ENCODE measurements at regions not wholly inside any gene's neighbourhood (a gene's known extent, or its start where the extent isn't known, plus 50 kb on each side); places are given as distances from the start of the nearest gene placed in this dataset.

DNA sequence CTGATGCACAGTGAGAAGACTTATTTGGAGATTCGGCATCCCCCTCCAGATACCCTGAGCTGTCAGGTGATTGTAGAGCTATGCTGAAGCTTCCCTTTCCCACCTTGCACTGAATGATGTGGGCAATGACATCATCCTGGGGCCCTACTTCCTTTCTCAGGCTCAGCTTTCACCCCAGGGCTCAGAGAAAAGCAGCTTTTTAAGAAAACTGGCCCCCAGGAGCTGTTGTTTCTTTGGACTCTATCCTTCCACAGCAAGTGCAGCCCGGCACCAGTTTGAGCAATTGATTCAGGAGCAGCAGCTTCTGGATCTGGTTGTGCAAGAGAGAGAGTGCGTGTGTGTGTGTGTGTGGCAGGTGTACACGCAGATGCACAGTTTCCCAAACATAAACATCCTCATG, 251.3 kb downstream of the ANAPC1 start:
- TF ChIP-seq, protein P1, sequence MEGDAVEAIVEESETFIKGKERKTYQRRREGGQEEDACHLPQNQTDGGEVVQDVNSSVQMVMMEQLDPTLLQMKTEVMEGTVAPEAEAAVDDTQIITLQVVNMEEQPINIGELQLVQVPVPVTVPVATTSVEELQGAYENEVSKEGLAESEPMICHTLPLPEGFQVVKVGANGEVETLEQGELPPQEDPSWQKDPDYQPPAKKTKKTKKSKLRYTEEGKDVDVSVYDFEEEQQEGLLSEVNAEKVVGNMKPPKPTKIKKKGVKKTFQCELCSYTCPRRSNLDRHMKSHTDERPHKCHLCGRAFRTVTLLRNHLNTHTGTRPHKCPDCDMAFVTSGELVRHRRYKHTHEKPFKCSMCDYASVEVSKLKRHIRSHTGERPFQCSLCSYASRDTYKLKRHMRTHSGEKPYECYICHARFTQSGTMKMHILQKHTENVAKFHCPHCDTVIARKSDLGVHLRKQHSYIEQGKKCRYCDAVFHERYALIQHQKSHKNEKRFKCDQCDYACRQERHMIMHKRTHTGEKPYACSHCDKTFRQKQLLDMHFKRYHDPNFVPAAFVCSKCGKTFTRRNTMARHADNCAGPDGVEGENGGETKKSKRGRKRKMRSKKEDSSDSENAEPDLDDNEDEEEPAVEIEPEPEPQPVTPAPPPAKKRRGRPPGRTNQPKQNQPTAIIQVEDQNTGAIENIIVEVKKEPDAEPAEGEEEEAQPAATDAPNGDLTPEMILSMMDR (IDR thresholded peaks at IDR 0.05; ENCODE audit: control extremely low read depth in 1 of 3, insufficient read depth in 1 of 3, low read depth in 1 of 3, low read length in 3 of 3), result no peak
- TF ChIP-seq POLR2A (IDR thresholded peaks at IDR 0.05; ENCODE audit: control extremely low read depth in 1 of 2, low read depth in 2 of 2, low read length in 2 of 2), result no peak
- no peak for TF ChIP-seq MAFK (IDR thresholded peaks at IDR 0.05; ENCODE audit: low read depth, low read length)
- TF ChIP-seq ZNF274 (IDR thresholded peaks at IDR 0.05; ENCODE audit: borderline replicate concordance, extremely low read depth, low read length), result no peak
- TF ChIP-seq GABPA (IDR thresholded peaks at IDR 0.05; ENCODE audit: borderline replicate concordance, insufficient read depth, low read length), result no peak
- no peak for TF ChIP-seq CEBPB (IDR thresholded peaks at IDR 0.05; ENCODE audit: low read depth, low read length)
- TF ChIP-seq, protein P2, sequence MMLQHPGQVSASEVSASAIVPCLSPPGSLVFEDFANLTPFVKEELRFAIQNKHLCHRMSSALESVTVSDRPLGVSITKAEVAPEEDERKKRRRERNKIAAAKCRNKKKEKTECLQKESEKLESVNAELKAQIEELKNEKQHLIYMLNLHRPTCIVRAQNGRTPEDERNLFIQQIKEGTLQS (IDR thresholded peaks at IDR 0.05; ENCODE audit: insufficient read depth, low read depth, low read length), result no peak

Measured in H1 (cell line).